Brain microvascular endothelial cell (primary cell): ENCODE measurements at regions not wholly inside any gene's neighbourhood (a gene's known extent, or its start where the extent isn't known, plus 50 kb on each side); places are given as distances from the start of the nearest gene placed in this dataset.

ENCODE experiments used
- DNase-seq: peaks from one replicate; pipeline ENCODE4 v3.0.0-alpha.2; 2020
- H3K27ac ChIP-seq: fragments of 250-450 bp; sonication (Bioruptor Pico); 2 replicates; pipeline ENCODE4 v1.5.1; 2020; ENCODE audit warnings: mild to moderate bottlenecking, moderate library complexity
- H3K27me3 ChIP-seq: fragments of 250-450 bp; sonication (Bioruptor Pico); replicated peaks from 2 replicates; pipeline ENCODE4 v1.5.1; 2020; ENCODE audit warnings: mild to moderate bottlenecking
- H3K36me3 ChIP-seq: fragments of 250-450 bp; sonication (Bioruptor Pico); replicated peaks from 2 replicates; pipeline ENCODE4 v1.5.1; 2020; ENCODE audit warnings: mild to moderate bottlenecking
- H3K4me3 ChIP-seq: 2 replicates; pipeline ENCODE4 v1.5.1; 2011; ENCODE audit warnings: low read depth, mild to moderate bottlenecking, control low read depth, low read length, moderate library complexity
- CTCF ChIP-seq: IDR thresholded peaks from 2 replicates; pipeline ENCODE4 v1.5.1; 2011; ENCODE audit warnings: low read depth, mild to moderate bottlenecking, moderate library complexity, low read length, control low read depth, inconsistent platforms; ENCODE audit errors: missing control alignments
- in situ Hi-C: cut with HindIII; loops from 2 replicates; pipeline ENCODE4 v1.10.0; 2017; ENCODE audit warnings: low sequenced_read_pairs, low pct_ligation_motif_present

- Histone ChIP-seq H3K4me3 (no peak overlapping the region), H3K36me3 (no peaks in the 10 kb centered on the region), H3K27me3 (no peaks in the 10 kb centered on the region), H3K27ac (no peak overlapping the region)
- no peak for DNase-seq
- TF ChIP-seq CTCF: no peak
- in situ Hi-C loops: no loop called here
Observed at GRCh38 chr10:108629834-108630233, 1293.5 kb downstream of the XPNPEP1 start.

- H3K4me3 ChIP-seq: no peak overlapping the region
- no peaks in the 10 kb centered on the region for H3K27me3 ChIP-seq
- H3K36me3 ChIP-seq: no peaks in the 10 kb centered on the region
- no peak for TF ChIP-seq CTCF
- in situ Hi-C loops: no loop called here
- DNase-seq: no peak
- no peak overlapping the region for H3K27ac ChIP-seq
Observed at GRCh38 chr10:108624052-108624451, 1299.3 kb downstream of the XPNPEP1 start.

GRCh38 chr10:108620821-108621534 is 1302.3 kb downstream of the XPNPEP1 start:
- no peak for DNase-seq
- no peak for TF ChIP-seq CTCF
- Histone ChIP-seq H3K27me3 (no peaks in the 10 kb centered on the region), H3K27ac (no peak overlapping the region), H3K36me3 (no peaks in the 10 kb centered on the region), H3K4me3 (no peak overlapping the region)
- in situ Hi-C loops: no loop called here

- in situ Hi-C loops: no loop called here
- TF ChIP-seq CTCF: no peak
- Histone ChIP-seq H3K27me3 (no peaks in the 10 kb centered on the region), H3K4me3 (no peak overlapping the region), H3K27ac (no peak overlapping the region), H3K36me3 (no peaks in the 10 kb centered on the region)
- no peak for DNase-seq
Observed at GRCh38 chr10:108616559-108617285, 1306.6 kb downstream of the XPNPEP1 start.

GRCh38 chr10:108615576-108616320 is 1307.6 kb downstream of the XPNPEP1 start:
- in situ Hi-C loops: no loop called here

More at GRCh38 chr10:108615576-108616320, 1307.6 kb downstream of the XPNPEP1 start:
- no peak for DNase-seq
- Histone ChIP-seq H3K36me3 (no peaks in the 10 kb centered on the region), H3K4me3 (no peak overlapping the region), H3K27me3 (no peaks in the 10 kb centered on the region), H3K27ac (no peak overlapping the region)
- no peak for TF ChIP-seq CTCF
